ENCODE measurements at regions not wholly inside any gene's neighbourhood (a gene's known extent, or its start where the extent isn't known, plus 50 kb on each side); places are given as distances from the start of the nearest gene placed in this dataset.

- no peak for ATAC-seq
- in situ Hi-C loops (cut with MboI) (no loop called here), intact Hi-C loops (cut with micrococcal nuclease; ENCODE audit: unreplicated experiment) (no loop called here)
- H3K36me3 ChIP-seq (ENCODE audit: control insufficient read depth in 2 of 2, insufficient read depth in 2 of 2, low read length in 1 of 2): no peaks in the 10 kb centered on the region
- ChIA-PET POLR2A (no interaction called here), CTCF (no interaction called here), RAD21 (ENCODE audit: unreplicated experiment) (no interaction called here), SMC1A (ENCODE audit: uncharacterized antibody, unreplicated experiment) (no interaction called here)
- no peak overlapping the region for H3K27ac ChIP-seq (ENCODE audit: control insufficient read depth, insufficient read depth)
- no peaks in the 10 kb centered on the region for H4K20me1 ChIP-seq (ENCODE audit: control insufficient read depth, insufficient read depth)
- no peak overlapping the region for H2AFZ ChIP-seq (ENCODE audit: control insufficient read depth, low read depth, low read length)
- DNase-seq (ENCODE audit: low read depth, low spot score): no peak
- WGBS (ENCODE audit: insufficient coverage, insufficient replicate concordance, low lambda C conversion rate, missing lambda C conversion rate): 48% methylated on average over 18 of the region's 18 CpGs
- H3K4me1 ChIP-seq (ENCODE audit: control insufficient read depth, insufficient read depth, low read length): no peaks in the 10 kb centered on the region
- no peaks in the 10 kb centered on the region for H3K9me3 ChIP-seq (replicated peaks; ENCODE audit: control insufficient read depth, insufficient read depth, low read length)
- no TSS peak for BruUV-seq (replicated peaks)
- TF ChIP-seq ZNF687 (IDR thresholded peaks at IDR 0.05): no peak
- no peak for TF ChIP-seq SUZ12 (IDR thresholded peaks at IDR 0.05; ENCODE audit: unreplicated experiment)
- no peak for TF ChIP-seq MEF2A (IDR thresholded peaks at IDR 0.05; ENCODE audit: insufficient read depth, low read depth, low read length)
- no peak for TF ChIP-seq JUNB (IDR thresholded peaks at IDR 0.05)
- TF ChIP-seq RELB (IDR thresholded peaks at IDR 0.05; ENCODE audit: low read depth): no peak
- TF ChIP-seq BCL11A (IDR thresholded peaks at IDR 0.05; ENCODE audit: low read depth, low read length): no peak
- TF ChIP-seq IRF5 (IDR thresholded peaks at IDR 0.05; ENCODE audit: borderline replicate concordance): no peak
- H3K4me3 ChIP-seq: no peak overlapping the region
- no peaks in the 10 kb centered on the region for H3K27me3 ChIP-seq (replicated peaks in 1 of 2; ENCODE audit: control insufficient read depth in 2 of 2, insufficient read depth in 2 of 2, low read length in 1 of 2)
- no peak overlapping the region for H3K4me2 ChIP-seq (ENCODE audit: control insufficient read depth, insufficient read depth)
- no peak for FAIRE-seq
- no peaks in the 10 kb centered on the region for H3K79me2 ChIP-seq (ENCODE audit: control insufficient read depth, insufficient read depth, low read length)
- no peak overlapping the region for H3K9ac ChIP-seq (ENCODE audit: control insufficient read depth, insufficient read depth, low read length)
These were observed 78.7 kb upstream of the PPP2R2D start for GRCh38 chr10:131822013-131822691.
